GM18502 (cell line): ENCODE measurements at regions not wholly inside any gene's neighbourhood (a gene's known extent, or its start where the extent isn't known, plus 50 kb on each side); places are given as distances from the start of the nearest gene placed in this dataset.

Source experiments
- ATAC-seq: cut with Tn5 transposase; IDR thresholded peaks from one replicate; pipeline ENCODE4 v1.9.1; 2021; ENCODE audit warnings: mild to moderate bottlenecking; ENCODE audit not compliant: unreplicated experiment, poor library complexity

DNA sequence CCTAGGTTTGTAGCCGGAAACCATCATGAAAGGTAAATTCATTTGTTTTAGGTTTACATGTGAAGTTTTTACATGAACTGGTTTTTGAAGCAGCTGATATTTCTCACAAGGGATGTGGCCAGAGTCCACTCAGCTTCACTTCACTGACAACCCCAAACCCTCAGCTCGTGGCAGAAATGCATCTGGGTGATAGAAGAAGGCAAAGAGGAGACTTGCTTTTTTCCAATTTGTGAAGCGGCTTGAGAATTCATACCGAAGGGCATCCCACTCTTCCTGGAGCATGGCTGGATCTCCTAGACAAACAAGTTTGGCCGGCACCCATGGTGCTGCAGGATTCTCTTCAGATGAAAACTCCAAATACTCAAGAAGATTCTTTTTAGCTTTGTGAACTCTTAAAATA is 392.8 kb upstream of the CNR1 start:
- ATAC-seq: no peak

GRCh38 chr6:88556663-88557062 is 390.5 kb upstream of the CNR1 start:
- no peak for ATAC-seq

- no peak for ATAC-seq
Observed at GRCh38 chr6:88548891-88549505, 382.9 kb upstream of the CNR1 start.

GRCh38 chr6:88547768-88548167 is 381.6 kb upstream of the CNR1 start:
- ATAC-seq: no peak

GRCh38 chr6:88545991-88546390 is 379.8 kb upstream of the CNR1 start:
- ATAC-seq: no peak

- no peak for ATAC-seq
Observed at GRCh38 chr6:88544986-88545612, 379.0 kb upstream of the CNR1 start.

- ATAC-seq: no peak
Observed at GRCh38 chr6:88539295-88539764, 373.2 kb upstream of the CNR1 start.

DNA sequence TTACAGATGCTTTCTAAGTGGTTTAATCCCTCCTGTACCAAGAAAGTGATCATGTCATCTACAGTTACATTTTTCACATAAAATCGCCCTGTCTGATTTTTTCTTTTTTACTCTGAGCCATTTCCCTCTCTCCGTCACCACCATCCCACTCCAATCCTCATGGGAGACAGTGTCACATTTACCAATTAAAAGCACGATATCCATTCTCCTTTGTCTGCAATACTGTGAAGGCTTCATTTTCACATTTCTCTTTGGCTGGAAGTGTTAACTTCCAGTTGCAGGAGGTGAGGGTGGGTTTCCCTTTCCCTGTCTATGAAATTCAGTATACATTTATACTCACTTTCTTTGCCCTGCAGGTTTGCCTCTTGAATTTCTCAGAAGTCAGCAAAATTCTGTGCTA is 372.7 kb upstream of the CNR1 start:
- no peak for ATAC-seq

DNA sequence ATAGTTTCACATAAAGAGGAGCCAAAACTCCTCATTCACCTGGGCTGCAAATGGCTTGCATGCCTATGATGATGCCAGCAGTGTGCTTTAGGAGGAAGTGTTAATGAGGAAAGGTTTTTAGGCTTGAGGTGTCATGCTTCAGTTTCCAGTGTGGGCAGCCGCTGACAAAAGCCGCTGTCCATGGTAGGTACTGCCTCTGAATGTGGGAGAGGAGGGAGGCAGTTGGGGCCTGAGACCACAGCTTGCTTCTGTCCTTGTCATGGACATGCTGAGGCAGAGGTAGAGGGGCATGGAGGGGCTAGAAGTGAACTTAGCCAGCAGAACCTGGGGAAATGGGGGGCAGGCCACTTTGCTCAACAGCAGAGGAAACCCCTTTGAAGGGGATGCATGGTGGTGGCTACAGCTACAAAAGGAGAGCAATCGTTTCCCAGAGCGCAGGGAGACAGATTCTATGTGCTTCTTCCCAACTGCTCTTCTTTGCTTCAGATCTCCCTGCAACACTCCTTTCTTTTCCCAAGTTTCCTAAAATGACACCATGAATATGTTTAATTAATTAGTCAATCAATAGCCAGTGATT is 372.1 kb upstream of the CNR1 start:
- ATAC-seq: no peak

DNA sequence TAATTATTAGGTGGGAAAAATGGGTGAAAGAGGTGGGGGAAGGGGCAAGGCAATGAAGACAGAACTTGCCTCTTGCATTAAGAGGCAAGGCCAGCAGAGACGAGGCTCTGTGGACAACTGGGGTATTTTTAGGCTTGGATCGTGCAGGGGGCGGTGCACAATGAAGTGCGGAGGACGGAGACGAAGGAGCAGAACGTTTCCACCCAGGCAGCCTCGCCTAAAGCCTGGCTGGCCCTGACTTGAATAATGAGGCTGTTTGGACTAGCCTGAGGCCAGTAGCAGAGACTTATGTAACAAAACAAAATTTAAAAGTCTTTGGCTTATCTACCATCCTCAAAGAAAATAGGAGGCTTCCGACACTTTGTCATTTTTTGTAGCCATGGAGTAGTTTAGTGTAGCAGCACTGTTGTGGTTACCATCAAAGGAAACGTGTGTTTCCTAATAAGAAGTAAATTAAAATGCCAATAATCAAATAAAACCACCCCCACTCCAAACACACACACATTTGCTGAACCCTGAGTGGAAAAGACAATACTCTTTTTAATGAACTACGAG is 370.0 kb upstream of the CNR1 start:
- no peak for ATAC-seq

DNA sequence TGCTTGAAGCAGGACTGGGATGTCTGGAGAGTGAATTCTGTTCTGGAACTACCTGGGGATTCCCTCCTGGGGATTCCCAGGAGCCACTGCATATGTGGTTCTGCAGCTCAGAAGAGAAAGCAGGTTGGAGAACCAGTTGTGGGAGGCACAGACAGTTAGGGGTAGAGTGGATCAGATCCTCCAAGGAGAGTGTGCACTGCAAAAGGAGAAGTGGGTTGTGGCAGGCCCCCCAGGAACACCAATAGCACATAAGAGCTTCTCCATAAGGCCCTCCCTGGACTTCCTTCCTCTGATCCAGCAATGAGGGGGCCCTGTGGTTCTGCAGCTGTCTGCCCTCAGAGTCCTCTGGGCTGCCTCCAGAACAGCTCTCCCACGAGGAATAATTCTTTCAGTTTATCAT is 369.2 kb upstream of the CNR1 start:
- no peak for ATAC-seq

DNA sequence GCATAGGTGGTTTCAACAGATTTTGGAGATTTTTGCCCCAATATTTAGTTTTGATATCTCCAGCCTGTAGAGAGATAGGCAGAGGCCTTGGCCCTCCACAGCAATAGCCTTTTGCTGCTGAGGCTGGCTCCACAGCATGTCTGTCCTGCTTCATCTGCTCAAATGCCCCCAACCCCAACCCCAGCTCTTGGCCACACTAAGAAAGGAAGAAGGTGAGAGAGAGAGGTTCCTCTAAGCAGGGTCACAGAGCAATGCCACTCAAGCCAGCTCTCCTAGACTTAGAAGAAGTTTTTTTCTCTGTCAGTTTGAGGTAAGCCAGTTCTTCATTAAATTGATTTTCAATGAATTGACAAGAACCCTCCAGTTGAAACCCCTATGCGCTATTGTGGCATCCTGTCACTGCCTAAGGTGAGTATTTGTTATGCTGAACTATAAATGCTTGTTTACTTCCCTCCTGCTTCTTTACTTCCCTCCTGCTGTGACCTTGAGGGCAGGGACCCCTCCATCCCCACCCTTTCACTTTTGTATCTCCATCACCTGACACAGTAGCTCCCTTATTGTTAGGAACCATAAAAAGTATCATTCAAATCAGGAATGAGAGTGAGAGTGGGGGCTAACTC is 366.2 kb upstream of the CNR1 start:
- ATAC-seq: no peak

GRCh38 chr6:88529726-88530125 is 363.6 kb upstream of the CNR1 start:
- no peak for ATAC-seq

- ATAC-seq: no peak
Observed at GRCh38 chr6:88520445-88520844, 354.3 kb upstream of the CNR1 start.

DNA sequence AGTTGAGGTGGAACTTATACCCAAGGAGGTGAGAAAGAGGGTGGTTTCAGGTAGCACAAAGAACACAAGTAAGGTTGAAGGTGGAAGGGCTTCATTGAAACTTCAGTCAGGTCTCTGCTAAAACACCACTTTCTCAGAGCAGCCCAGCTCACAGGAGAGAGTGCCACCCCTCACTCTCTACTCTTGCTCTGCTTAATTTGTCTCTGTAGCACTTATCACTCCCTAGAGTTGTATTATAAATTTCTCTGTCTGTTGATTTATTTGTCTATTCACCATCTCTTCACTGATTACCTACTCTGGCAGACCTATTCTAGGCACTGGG is 353.8 kb upstream of the CNR1 start:
- no peak for ATAC-seq

DNA sequence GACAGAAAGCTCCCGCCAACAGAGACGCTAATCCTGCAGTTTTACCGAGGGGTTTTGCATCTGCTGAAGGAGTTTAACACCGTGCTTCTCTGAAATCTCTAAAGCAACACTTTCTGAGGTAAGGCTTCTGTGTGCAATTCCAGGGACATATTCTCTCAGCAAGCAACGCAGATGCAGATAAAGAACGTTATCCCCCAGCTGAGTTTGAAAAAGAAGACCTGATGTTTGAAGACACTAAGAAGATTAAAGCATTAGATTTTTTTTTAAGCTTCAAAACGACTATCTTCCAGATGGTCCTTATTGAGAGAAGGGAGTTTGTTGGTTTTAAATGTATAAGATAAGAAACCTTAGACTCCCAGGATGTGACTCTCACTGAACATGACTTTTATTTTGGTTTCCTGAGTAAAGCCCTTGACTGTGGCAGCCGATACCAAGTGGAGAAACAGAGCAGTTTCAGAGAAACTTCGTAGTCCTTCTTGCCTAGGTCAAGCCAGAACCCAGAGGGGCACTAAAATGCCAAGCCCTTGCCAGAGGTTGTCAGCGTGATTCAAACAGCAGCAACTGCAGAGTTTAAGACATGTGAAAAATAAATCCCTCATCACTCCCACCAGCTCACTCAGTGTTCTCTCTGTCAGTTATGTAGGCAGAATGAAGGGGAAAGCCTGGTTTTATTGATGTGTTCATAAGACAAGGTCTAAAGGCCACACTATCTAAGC is 353.3 kb upstream of the CNR1 start:
- no peak for ATAC-seq

DNA sequence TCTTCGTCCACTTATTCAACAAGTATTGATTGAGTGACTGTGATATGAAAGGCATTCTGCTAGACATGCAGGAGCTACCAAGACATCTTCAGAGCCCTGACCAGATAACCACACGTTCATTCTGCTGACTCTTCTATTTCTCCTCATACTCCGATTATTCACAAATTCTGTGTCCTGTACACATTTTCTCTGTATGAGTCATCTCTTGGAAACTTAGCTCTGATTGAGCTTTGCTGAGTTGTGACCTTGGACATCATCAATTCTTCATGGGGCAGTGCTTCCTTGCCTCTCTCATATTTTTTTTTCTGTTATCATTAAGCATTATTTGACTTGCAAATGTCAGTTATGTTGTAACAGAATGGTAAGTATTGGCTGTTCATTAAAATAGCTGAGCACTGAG is 351.6 kb upstream of the CNR1 start:
- no peak for ATAC-seq

DNA sequence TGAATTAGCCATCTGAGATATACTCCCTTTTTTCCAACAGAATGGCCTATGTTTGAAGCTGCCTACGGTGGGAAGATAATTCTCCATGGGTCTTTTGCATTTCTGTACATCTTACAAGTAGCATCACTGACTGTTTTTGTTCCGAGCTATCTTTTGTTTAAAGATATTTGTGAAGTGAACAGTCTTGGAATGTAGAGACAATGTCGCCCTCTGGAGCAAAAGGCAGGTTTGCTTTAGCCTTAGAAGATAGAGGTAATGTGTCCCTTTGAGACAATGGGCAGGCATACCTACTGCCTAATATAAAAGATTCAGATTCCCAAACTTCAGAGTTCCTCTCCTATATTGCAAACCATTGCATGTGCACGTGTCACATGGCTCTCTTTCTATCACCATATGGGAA is 347.8 kb upstream of the CNR1 start:
- ATAC-seq: no peak

- no peak for ATAC-seq
Observed at GRCh38 chr6:88513471-88513870, 347.3 kb upstream of the CNR1 start.

DNA sequence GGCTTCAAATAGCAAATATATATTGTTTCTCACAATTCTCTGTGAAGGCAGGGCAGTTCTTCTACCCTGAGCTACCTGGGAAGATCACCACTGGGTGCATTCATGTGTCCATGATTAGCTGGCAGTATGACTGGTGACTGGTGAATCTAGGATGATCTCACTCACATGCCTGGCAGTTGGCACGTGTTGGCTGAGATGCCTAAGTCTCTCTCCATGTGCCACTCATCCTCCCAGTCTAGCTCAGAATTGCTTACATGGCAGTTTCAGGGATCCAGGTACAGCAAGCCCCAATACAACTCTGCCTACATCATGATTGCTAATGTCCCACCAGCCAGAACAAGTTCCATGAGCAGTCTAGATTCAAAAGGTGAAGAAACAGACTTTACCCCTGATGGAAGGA is 346.8 kb upstream of the CNR1 start:
- ATAC-seq: no peak

- ATAC-seq: no peak
Observed at GRCh38 chr6:88502391-88502790, 336.2 kb upstream of the CNR1 start.
